GM21786 (cell line): ENCODE measurements at regions not wholly inside any gene's neighbourhood (a gene's known extent, or its start where the extent isn't known, plus 50 kb on each side); places are given as distances from the start of the nearest gene placed in this dataset.
A peak's percentile ranks its signal among the peaks of the same experiment; 100 is the strongest.
"Not testable (repeated sequence)": the region's sequence is repeated elsewhere in the genome, so short reads cannot be mapped to it uniquely, and the experiment has no call there.

ENCODE experiments used
- ATAC-seq: cut with Tn5 transposase; IDR thresholded peaks from one replicate; pipeline ENCODE4 v1.9.1; 2021; ENCODE audit not compliant: unreplicated experiment

- no peak for ATAC-seq
These were observed 540.1 kb upstream of the SPRY2 start for GRCh38 chr13:80881034-80881433.

GRCh38 chr13:80877944-80878241 lies 537.0 kb upstream of the SPRY2 start:
- ATAC-seq = no peak

GRCh38 chr13:80877209-80877943 lies 536.5 kb upstream of the SPRY2 start:
- no peak for ATAC-seq

- ATAC-seq = peak; percentile 94
These were observed 532.7 kb upstream of the SPRY2 start for GRCh38 chr13:80873589-80873988.

- ATAC-seq = not testable (repeated sequence)
These were observed 531.0 kb upstream of the SPRY2 start for GRCh38 chr13:80871971-80872370.

GRCh38 chr13:80871481-80871880 lies 530.6 kb upstream of the SPRY2 start:
- ATAC-seq = no peak

GRCh38 chr13:80870186-80870585 lies 529.3 kb upstream of the SPRY2 start:
- ATAC-seq = no peak

GRCh38 chr13:80866921-80867320 lies 526.0 kb upstream of the SPRY2 start:
- ATAC-seq = no peak

- no peak for ATAC-seq
These were observed 524.4 kb upstream of the SPRY2 start for GRCh38 chr13:80865329-80865728.

GRCh38 chr13:80862456-80862855 lies 521.5 kb upstream of the SPRY2 start:
- no peak for ATAC-seq

GRCh38 chr13:80860845-80861244 lies 519.9 kb upstream of the SPRY2 start:
- ATAC-seq = no peak

GRCh38 chr13:80858131-80858530 lies 517.2 kb upstream of the SPRY2 start:
- no peak for ATAC-seq

GRCh38 chr13:80857321-80857720 lies 516.4 kb upstream of the SPRY2 start:
- ATAC-seq = no peak

- no peak for ATAC-seq
These were observed 509.8 kb upstream of the SPRY2 start for GRCh38 chr13:80850771-80851170.

GRCh38 chr13:80844164-80844563 lies 503.2 kb upstream of the SPRY2 start:
- ATAC-seq = no peak

- no peak for ATAC-seq
These were observed 500.5 kb upstream of the SPRY2 start for GRCh38 chr13:80841414-80841813.

- ATAC-seq = no peak
These were observed 499.5 kb upstream of the SPRY2 start for GRCh38 chr13:80840316-80840976.

- no peak for ATAC-seq
These were observed 495.0 kb upstream of the SPRY2 start for GRCh38 chr13:80835902-80836301.

GRCh38 chr13:80830431-80830830 lies 489.5 kb upstream of the SPRY2 start:
- ATAC-seq = no peak

- ATAC-seq = no peak
These were observed 487.8 kb upstream of the SPRY2 start for GRCh38 chr13:80828759-80829158.

GRCh38 chr13:80825276-80825675 lies 484.4 kb upstream of the SPRY2 start:
- ATAC-seq = no peak

GRCh38 chr13:80824229-80824628 lies 483.3 kb upstream of the SPRY2 start:
- ATAC-seq = no peak

GRCh38 chr13:80823472-80823871 lies 482.5 kb upstream of the SPRY2 start:
- no peak for ATAC-seq
